ENCODE measurements at regions not wholly inside any gene's neighbourhood (a gene's known extent, or its start where the extent isn't known, plus 50 kb on each side); places are given as distances from the start of the nearest gene placed in this dataset.

DNA sequence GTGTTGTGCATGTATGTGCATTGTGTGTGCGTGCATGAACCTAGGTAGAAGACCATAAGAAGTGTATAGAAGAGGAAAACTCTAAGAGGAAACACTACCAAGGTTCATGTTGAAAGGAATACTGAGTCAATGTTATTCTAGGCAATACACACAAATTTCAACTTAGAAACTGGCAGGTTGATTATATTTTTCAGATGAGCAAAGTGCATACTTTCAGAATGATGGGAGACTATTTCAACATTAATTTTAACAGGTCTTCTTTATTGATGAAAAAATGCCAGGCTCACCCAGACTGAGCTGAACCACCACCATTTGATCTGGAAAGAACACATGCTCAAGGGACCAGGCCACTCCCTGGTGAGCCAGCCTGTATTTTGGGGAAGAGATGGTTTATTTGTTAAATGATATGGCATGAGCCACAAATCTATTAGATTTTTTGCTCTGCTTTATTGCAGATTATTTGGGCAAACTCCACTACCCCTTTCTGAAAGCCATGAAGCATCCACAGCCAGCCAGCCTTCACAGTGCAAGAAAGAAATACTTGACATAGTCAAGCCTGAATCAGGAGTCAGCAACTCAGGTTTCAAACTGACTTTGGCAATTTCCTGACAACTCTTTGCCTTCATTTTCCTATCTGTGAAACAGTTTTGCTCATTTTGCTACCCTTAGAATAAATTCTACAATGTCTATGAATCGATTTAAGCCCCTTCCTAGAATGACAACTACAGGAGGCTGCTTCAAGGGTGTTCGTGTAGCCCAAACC lies 368.9 kb downstream of the COG6 start:
- TF ChIP-seq, protein P1, sequence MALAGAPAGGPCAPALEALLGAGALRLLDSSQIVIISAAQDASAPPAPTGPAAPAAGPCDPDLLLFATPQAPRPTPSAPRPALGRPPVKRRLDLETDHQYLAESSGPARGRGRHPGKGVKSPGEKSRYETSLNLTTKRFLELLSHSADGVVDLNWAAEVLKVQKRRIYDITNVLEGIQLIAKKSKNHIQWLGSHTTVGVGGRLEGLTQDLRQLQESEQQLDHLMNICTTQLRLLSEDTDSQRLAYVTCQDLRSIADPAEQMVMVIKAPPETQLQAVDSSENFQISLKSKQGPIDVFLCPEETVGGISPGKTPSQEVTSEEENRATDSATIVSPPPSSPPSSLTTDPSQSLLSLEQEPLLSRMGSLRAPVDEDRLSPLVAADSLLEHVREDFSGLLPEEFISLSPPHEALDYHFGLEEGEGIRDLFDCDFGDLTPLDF (CRISPR knock-in tag; IDR thresholded peaks at IDR 0.05) = no peak
- no peak for TF ChIP-seq SMAD3 (CRISPR knock-in tag; IDR thresholded peaks at IDR 0.05; ENCODE audit: borderline replicate concordance)
- TF ChIP-seq, protein P2, sequence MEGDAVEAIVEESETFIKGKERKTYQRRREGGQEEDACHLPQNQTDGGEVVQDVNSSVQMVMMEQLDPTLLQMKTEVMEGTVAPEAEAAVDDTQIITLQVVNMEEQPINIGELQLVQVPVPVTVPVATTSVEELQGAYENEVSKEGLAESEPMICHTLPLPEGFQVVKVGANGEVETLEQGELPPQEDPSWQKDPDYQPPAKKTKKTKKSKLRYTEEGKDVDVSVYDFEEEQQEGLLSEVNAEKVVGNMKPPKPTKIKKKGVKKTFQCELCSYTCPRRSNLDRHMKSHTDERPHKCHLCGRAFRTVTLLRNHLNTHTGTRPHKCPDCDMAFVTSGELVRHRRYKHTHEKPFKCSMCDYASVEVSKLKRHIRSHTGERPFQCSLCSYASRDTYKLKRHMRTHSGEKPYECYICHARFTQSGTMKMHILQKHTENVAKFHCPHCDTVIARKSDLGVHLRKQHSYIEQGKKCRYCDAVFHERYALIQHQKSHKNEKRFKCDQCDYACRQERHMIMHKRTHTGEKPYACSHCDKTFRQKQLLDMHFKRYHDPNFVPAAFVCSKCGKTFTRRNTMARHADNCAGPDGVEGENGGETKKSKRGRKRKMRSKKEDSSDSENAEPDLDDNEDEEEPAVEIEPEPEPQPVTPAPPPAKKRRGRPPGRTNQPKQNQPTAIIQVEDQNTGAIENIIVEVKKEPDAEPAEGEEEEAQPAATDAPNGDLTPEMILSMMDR (IDR thresholded peaks at IDR 0.05) = no peak
- TF ChIP-seq, protein P3, sequence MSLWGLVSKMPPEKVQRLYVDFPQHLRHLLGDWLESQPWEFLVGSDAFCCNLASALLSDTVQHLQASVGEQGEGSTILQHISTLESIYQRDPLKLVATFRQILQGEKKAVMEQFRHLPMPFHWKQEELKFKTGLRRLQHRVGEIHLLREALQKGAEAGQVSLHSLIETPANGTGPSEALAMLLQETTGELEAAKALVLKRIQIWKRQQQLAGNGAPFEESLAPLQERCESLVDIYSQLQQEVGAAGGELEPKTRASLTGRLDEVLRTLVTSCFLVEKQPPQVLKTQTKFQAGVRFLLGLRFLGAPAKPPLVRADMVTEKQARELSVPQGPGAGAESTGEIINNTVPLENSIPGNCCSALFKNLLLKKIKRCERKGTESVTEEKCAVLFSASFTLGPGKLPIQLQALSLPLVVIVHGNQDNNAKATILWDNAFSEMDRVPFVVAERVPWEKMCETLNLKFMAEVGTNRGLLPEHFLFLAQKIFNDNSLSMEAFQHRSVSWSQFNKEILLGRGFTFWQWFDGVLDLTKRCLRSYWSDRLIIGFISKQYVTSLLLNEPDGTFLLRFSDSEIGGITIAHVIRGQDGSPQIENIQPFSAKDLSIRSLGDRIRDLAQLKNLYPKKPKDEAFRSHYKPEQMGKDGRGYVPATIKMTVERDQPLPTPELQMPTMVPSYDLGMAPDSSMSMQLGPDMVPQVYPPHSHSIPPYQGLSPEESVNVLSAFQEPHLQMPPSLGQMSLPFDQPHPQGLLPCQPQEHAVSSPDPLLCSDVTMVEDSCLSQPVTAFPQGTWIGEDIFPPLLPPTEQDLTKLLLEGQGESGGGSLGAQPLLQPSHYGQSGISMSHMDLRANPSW (CRISPR knock-in tag; conservative IDR thresholded peaks at IDR 0.05; ENCODE audit: low read depth) = no peak
- TF ChIP-seq TP53 (CRISPR knock-in tag; IDR thresholded peaks at IDR 0.05) = no peak
- TF ChIP-seq, protein P4, sequence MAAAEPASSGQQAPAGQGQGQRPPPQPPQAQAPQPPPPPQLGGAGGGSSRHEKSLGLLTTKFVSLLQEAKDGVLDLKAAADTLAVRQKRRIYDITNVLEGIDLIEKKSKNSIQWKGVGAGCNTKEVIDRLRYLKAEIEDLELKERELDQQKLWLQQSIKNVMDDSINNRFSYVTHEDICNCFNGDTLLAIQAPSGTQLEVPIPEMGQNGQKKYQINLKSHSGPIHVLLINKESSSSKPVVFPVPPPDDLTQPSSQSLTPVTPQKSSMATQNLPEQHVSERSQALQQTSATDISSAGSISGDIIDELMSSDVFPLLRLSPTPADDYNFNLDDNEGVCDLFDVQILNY (CRISPR knock-in tag; IDR thresholded peaks at IDR 0.05) = no peak
- no peak for TF ChIP-seq ZNF121 (CRISPR knock-in tag; IDR thresholded peaks at IDR 0.05)
